ENCODE measurements at regions not wholly inside any gene's neighbourhood (a gene's known extent, or its start where the extent isn't known, plus 50 kb on each side); places are given as distances from the start of the nearest gene placed in this dataset.

GRCh38 chr10:23850631-23851030 is 358.3 kb upstream of the KIAA1217 start:
- no peak for TF ChIP-seq POLR2A (IDR thresholded peaks at IDR 0.05)
- no peak for TF ChIP-seq CTCF (IDR thresholded peaks at IDR 0.05)
- TF ChIP-seq EP300 (IDR thresholded peaks at IDR 0.05), result no peak

Data from tibial nerve (tissue), 4 donors.